GM12864 (cell line): ENCODE measurements at regions not wholly inside any gene's neighbourhood (a gene's known extent, or its start where the extent isn't known, plus 50 kb on each side); places are given as distances from the start of the nearest gene placed in this dataset.

Experiments
- DNase-seq: peaks from one replicate; pipeline ENCODE4 v3.0.0-alpha.2; 2011; ENCODE audit warnings: low read depth
- H3K4me3 ChIP-seq: 2 replicates; pipeline ENCODE4 v1.5.1; 2011; ENCODE audit warnings: mild to moderate bottlenecking, low read depth, low read length, control low read depth
- TF ChIP-seq, protein P1 (sequence below): IDR thresholded peaks from 2 replicates; pipeline ENCODE4 v1.5.1; 2011; ENCODE audit warnings: low read depth, mild to moderate bottlenecking, moderate library complexity, low read length, control low read depth, inconsistent platforms; ENCODE audit errors: missing control alignments

GRCh38 chr15:96495386-96495785 is 164.9 kb downstream of the NR2F2 start:
- H3K4me3 ChIP-seq: no peak overlapping the region
- TF ChIP-seq, protein P1, sequence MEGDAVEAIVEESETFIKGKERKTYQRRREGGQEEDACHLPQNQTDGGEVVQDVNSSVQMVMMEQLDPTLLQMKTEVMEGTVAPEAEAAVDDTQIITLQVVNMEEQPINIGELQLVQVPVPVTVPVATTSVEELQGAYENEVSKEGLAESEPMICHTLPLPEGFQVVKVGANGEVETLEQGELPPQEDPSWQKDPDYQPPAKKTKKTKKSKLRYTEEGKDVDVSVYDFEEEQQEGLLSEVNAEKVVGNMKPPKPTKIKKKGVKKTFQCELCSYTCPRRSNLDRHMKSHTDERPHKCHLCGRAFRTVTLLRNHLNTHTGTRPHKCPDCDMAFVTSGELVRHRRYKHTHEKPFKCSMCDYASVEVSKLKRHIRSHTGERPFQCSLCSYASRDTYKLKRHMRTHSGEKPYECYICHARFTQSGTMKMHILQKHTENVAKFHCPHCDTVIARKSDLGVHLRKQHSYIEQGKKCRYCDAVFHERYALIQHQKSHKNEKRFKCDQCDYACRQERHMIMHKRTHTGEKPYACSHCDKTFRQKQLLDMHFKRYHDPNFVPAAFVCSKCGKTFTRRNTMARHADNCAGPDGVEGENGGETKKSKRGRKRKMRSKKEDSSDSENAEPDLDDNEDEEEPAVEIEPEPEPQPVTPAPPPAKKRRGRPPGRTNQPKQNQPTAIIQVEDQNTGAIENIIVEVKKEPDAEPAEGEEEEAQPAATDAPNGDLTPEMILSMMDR: no peak
- DNase-seq: no peak

GRCh38 chr15:96497951-96498350 is 167.5 kb downstream of the NR2F2 start:
- DNase-seq: no peak
- TF ChIP-seq, protein P1: no peak
- no peak overlapping the region for H3K4me3 ChIP-seq

GRCh38 chr15:96500508-96500907 is 170.0 kb downstream of the NR2F2 start:
- no peak for DNase-seq
- TF ChIP-seq, protein P1: no peak
- no peak overlapping the region for H3K4me3 ChIP-seq

DNA sequence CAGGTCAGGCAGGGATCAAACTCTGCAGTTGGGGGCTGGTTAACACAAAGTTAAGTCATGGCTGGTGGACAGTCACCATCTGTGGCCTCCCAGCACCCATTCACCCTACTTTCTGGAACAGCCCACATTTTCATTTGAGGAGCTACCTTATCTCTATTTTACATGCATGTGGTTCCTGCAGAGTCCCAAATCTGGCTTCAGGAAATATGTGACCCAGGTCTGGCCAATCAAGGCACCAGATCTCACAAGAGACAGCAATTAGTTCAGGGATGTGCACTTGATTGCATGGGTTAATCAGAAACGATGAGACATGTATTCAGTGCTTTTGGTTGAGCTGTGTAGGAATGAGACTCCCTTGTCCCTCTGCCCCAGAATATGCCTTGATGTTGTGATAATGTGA is 170.9 kb downstream of the NR2F2 start:
- no peak overlapping the region for H3K4me3 ChIP-seq
- TF ChIP-seq, protein P1: no peak
- DNase-seq: no peak

- TF ChIP-seq, protein P1: no peak
- no peak for DNase-seq
- H3K4me3 ChIP-seq: no peak overlapping the region
Observed at GRCh38 chr15:96502196-96502595, 171.7 kb downstream of the NR2F2 start.

- H3K4me3 ChIP-seq: no peak overlapping the region
- no peak for DNase-seq
- TF ChIP-seq, protein P1: no peak
Observed at GRCh38 chr15:96503276-96503675, 172.8 kb downstream of the NR2F2 start.

DNA sequence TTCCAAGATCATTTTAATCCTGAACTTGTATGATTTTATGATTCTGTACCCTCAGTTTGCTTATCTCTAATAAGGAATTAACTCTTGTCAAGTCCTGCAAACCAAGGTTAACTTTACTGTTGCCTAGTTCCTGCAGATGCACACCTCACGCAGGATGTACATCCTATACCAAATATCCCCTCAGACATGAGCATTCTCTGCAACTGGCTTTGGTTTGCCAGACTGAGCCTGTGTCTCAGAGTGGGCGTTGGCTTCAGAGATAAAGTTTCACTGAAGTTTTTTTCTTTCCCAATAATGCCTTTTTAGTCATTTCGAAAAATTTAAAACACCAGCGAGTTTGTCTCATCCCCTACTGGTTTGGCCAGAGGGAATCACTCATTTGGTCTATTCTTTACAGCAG is 173.9 kb downstream of the NR2F2 start:
- no peak overlapping the region for H3K4me3 ChIP-seq
- no peak for DNase-seq
- TF ChIP-seq, protein P1: no peak
